T-helper 2 cell treated with Interferon-gamma antibody and Interleukin-4, amounts not matched to agents 5 μg/mL and 100 μg/mL, for 36 hours (primary cell): ENCODE measurements at regions not wholly inside any gene's neighbourhood (a gene's known extent, or its start where the extent isn't known, plus 50 kb on each side); places are given as distances from the start of the nearest gene placed in this dataset.
"Not testable (repeated sequence)": the region's sequence is repeated elsewhere in the genome, so short reads cannot be mapped to it uniquely, and the experiment has no call there.

Experiments
- DNase-seq: peaks from one replicate; pipeline ENCODE4 v3.0.0; 2021; ENCODE audit warnings: low spot score
- H3K27ac Mint-ChIP-seq: one replicate; pipeline ENCODE4 v1.8.0; 2021; ENCODE audit warnings: mild to moderate bottlenecking, mixed read lengths
- H3K27me3 Mint-ChIP-seq: one replicate; pipeline ENCODE4 v1.8.0; 2021; ENCODE audit warnings: low read depth, mixed read lengths
- H3K36me3 Mint-ChIP-seq: one replicate; pipeline ENCODE4 v1.8.0; 2021; ENCODE audit warnings: low read depth, mixed read lengths
- H3K4me1 Mint-ChIP-seq: one replicate; pipeline ENCODE4 v1.8.0; 2021; ENCODE audit warnings: low read depth, mixed read lengths
- H3K4me3 Mint-ChIP-seq: one replicate; pipeline ENCODE4 v1.8.0; 2022; ENCODE audit warnings: mild to moderate bottlenecking, moderate library complexity, mixed read lengths
- H3K9me3 Mint-ChIP-seq: one replicate; pipeline ENCODE4 v1.8.0; 2021; ENCODE audit warnings: mixed read lengths

DNA sequence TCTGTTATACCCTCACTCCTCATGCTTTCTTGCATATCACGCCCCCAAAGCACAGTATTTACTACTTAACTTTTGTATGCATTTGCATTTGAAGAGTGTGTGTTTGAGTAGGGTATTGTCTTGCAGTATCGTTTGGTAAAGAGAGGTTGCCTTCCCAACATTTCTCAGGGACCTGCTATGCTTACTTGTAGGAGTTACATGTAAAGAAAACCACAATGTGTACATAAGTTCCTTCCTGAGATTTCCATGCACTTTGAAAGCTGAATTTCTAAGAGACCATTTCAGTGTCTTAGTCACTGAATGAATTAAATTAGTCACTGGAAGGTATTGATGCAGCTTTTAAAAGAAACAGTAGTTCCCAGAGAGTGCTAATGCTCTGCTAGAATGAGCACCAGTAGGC, 159.3 kb upstream of the LAMA2 start:
- H3K36me3 Mint-ChIP-seq: no peaks in the 10 kb centered on the region
- no peak overlapping the region for H3K27ac Mint-ChIP-seq

GRCh38 chr6:128720891-128721290, 162.0 kb upstream of the LAMA2 start:
- Mint-ChIP-seq H3K36me3 (no peaks in the 10 kb centered on the region), H3K4me3 (no peak overlapping the region), H3K27ac (no peak overlapping the region), H3K9me3 (no peaks in the 10 kb centered on the region), H3K4me1 (no peaks in the 10 kb centered on the region), H3K27me3 (peaks cover 10% of the 10 kb centered on the region)
- no peak for DNase-seq

More for the DNA sequence above, 159.3 kb upstream of the LAMA2 start:
- no peak overlapping the region for H3K4me3 Mint-ChIP-seq
- no peaks in the 10 kb centered on the region for H3K4me1 Mint-ChIP-seq
- H3K9me3 Mint-ChIP-seq: no peaks in the 10 kb centered on the region
- DNase-seq: no peak
- H3K27me3 Mint-ChIP-seq: peaks cover 8% of the 10 kb centered on the region

DNA sequence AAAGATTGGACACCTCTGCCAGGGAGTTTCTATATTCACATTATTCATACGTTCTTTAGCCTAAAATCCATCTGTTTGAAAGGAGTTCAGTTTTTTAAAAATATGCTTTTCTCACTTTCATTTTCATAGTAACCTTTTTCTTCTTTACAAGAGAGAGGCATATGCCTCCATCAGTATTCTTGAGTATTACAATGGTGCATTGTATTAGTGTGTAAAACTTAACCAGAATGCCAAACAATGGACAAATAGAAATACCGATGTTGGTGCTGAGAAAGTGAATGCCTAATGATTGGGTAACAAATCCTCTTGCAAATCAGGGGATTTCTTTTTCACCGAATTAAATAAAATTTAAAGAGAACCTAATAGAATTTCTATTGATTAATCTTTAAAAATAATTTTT, 163.2 kb upstream of the LAMA2 start:
- Mint-ChIP-seq H3K4me1 (no peaks in the 10 kb centered on the region), H3K9me3 (no peaks in the 10 kb centered on the region), H3K36me3 (no peaks in the 10 kb centered on the region), H3K4me3 (no peak overlapping the region), H3K27me3 (peaks cover 16% of the 10 kb centered on the region), H3K27ac (no peak overlapping the region)
- no peak for DNase-seq

GRCh38 chr6:128713461-128713860, 169.5 kb upstream of the LAMA2 start:
- Mint-ChIP-seq H3K36me3 (no peaks in the 10 kb centered on the region), H3K4me3 (no peak overlapping the region), H3K9me3 (no peaks in the 10 kb centered on the region), H3K27ac (no peak overlapping the region), H3K27me3 (peaks cover 14% of the 10 kb centered on the region), H3K4me1 (no peaks in the 10 kb centered on the region)
- no peak for DNase-seq

DNA sequence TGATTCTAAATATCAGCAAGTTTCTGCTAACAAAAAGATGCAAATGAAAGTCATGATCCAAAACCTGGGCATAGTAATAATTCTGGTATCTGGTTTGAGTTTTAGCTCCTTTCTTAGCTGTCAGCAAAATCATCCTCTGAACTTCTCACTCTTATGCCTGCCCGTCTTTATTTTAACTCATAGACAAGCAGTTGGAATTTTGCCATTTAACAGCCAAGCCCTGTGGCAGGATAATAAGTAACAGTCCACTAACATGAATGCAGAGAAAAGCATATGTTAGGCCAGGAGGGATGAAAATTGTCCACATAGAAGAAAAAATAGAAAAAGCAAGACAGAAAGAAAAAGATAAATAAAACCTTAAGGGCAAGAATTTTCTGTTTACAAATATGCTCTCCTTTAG, 170.0 kb upstream of the LAMA2 start:
- no peaks in the 10 kb centered on the region for H3K4me1 Mint-ChIP-seq
- no peak for DNase-seq
- H3K9me3 Mint-ChIP-seq: no peaks in the 10 kb centered on the region
- H3K4me3 Mint-ChIP-seq: no peak overlapping the region
- no peaks in the 10 kb centered on the region for H3K36me3 Mint-ChIP-seq
- H3K27me3 Mint-ChIP-seq: peaks cover 14% of the 10 kb centered on the region
- H3K27ac Mint-ChIP-seq: no peak overlapping the region

DNA sequence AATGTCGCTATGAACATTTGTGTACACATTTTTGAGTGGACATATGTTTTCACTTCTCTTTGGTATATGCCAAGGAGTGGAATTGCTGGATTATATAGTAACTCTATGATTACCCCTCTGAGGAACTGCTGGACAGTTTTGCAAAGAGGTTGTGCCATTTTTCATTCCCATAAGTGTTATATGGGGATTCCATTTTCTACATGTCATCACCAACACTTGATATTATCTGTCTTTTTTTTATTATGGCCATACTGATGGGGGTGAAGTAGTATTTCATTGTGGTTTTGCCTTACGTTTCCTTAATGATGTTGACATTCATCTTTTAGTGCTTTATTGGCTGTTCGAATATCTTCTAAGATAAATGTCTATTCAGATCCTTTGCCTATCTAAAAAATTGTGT, 171.8 kb upstream of the LAMA2 start:
- Mint-ChIP-seq H3K27ac (no peak overlapping the region), H3K36me3 (no peaks in the 10 kb centered on the region), H3K4me1 (no peaks in the 10 kb centered on the region), H3K9me3 (no peaks in the 10 kb centered on the region), H3K27me3 (peaks cover 14% of the 10 kb centered on the region), H3K4me3 (no peak overlapping the region)
- no peak for DNase-seq

DNA sequence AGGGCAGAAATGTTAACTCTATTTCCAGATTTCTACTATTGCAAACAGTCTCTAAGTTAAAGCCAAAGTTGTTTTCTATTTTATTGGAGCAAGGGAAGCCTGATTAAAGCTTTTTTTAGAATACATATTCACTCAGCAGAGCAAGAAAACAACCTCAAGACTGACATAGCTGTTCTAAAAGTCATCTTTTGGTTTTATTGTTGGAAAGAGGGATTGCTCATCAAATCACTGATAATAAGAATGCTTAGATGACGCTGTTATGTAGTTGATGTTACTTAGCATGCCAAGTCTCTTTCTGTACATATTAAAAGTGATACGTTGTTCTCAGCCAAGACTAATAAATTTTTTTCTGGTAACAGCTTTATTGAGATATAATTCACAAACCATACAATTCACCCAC, 172.6 kb upstream of the LAMA2 start:
- Mint-ChIP-seq H3K27ac (no peak overlapping the region), H3K36me3 (no peaks in the 10 kb centered on the region), H3K4me1 (no peaks in the 10 kb centered on the region), H3K4me3 (no peak overlapping the region), H3K9me3 (no peaks in the 10 kb centered on the region), H3K27me3 (peaks cover 7% of the 10 kb centered on the region)
- no peak for DNase-seq

DNA sequence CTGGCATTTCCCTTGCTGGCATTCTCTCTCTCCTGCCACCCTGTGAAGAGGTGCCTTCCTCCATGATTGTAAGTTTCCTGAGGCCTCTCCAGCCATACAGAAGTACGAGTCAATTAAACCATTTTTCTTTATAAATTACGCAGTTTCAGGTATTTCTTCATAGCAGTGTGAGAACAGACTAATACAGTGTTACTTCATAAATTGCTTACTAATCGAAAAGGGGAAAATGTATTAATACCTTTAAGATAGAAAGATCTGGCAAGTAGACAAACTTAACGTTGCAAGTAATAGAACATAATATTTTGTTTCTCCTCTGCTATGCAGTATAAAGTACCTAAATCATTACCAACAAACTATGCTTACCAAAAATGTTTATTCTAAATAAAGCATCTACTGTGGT, 178.3 kb upstream of the LAMA2 start:
- Mint-ChIP-seq H3K4me1 (no peaks in the 10 kb centered on the region), H3K36me3 (no peaks in the 10 kb centered on the region), H3K4me3 (no peak overlapping the region), H3K9me3 (no peaks in the 10 kb centered on the region), H3K27me3 (no peaks in the 10 kb centered on the region), H3K27ac (no peak overlapping the region)
- DNase-seq: no peak

GRCh38 chr6:128703794-128704193, 179.1 kb upstream of the LAMA2 start:
- DNase-seq, H3K27me3 Mint-ChIP-seq: not testable (repeated sequence)

GRCh38 chr6:128696691-128697689, 176.6 kb upstream of the PTPRK start:
- H3K36me3 Mint-ChIP-seq: no peaks in the 10 kb centered on the region
- H3K9me3 Mint-ChIP-seq: no peaks in the 10 kb centered on the region
- DNase-seq: no peak
- peaks cover 4% of the 10 kb centered on the region for H3K27me3 Mint-ChIP-seq
- H3K4me1 Mint-ChIP-seq: no peaks in the 10 kb centered on the region
- H3K27ac Mint-ChIP-seq: no peak overlapping the region
- no peak overlapping the region for H3K4me3 Mint-ChIP-seq

More at GRCh38 chr6:128703794-128704193, 179.1 kb upstream of the LAMA2 start:
- not testable (repeated sequence) for H3K4me3 Mint-ChIP-seq, H3K9me3 Mint-ChIP-seq, H3K27ac Mint-ChIP-seq, H3K36me3 Mint-ChIP-seq, H3K4me1 Mint-ChIP-seq

- peaks cover 4% of the 10 kb centered on the region for H3K27me3 Mint-ChIP-seq
- DNase-seq: no peak
- no peak overlapping the region for H3K27ac Mint-ChIP-seq
- no peaks in the 10 kb centered on the region for H3K4me1 Mint-ChIP-seq
- H3K9me3 Mint-ChIP-seq: no peaks in the 10 kb centered on the region
- H3K36me3 Mint-ChIP-seq: no peaks in the 10 kb centered on the region
- no peak overlapping the region for H3K4me3 Mint-ChIP-seq
Measured at GRCh38 chr6:128694303-128695009, 174.1 kb upstream of the PTPRK start.

- Mint-ChIP-seq H3K4me3 (no peak overlapping the region), H3K4me1 (no peaks in the 10 kb centered on the region), H3K27me3 (peaks cover 7% of the 10 kb centered on the region), H3K36me3 (no peaks in the 10 kb centered on the region), H3K9me3 (no peaks in the 10 kb centered on the region), H3K27ac (no peak overlapping the region)
- DNase-seq: no peak
Measured at GRCh38 chr6:128690063-128690462, 169.7 kb upstream of the PTPRK start.

GRCh38 chr6:128686084-128686483, 165.7 kb upstream of the PTPRK start:
- Mint-ChIP-seq H3K36me3 (no peaks in the 10 kb centered on the region), H3K9me3 (no peaks in the 10 kb centered on the region), H3K4me1 (no peaks in the 10 kb centered on the region), H3K4me3 (no peak overlapping the region), H3K27ac (no peak overlapping the region), H3K27me3 (peaks cover 5% of the 10 kb centered on the region)
- no peak for DNase-seq

DNA sequence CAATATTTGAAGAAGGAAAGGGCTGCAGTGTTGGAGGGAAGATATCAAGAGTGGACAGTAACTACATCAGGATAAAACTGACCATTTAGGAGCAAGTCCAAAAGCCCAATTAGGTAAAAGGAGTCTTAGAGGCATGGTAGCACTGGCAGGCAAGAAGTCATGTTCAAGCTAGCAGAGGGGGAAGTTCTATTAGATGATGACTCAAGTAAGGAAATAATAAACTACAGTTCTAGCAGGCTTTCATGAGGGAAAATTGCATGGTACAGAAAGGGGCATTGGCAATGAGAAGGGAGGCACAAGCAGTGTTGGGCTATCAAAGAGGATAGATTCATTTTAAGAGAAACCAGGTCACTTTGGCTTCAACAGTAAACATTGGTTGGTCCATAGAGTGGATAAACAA, 156.1 kb upstream of the PTPRK start:
- Mint-ChIP-seq H3K36me3 (no peaks in the 10 kb centered on the region), H3K9me3 (no peaks in the 10 kb centered on the region), H3K4me1 (no peaks in the 10 kb centered on the region), H3K27me3 (no peaks in the 10 kb centered on the region), H3K27ac (no peak overlapping the region), H3K4me3 (no peak overlapping the region)
- DNase-seq: no peak
